ENCODE measurements at regions not wholly inside any gene's neighbourhood (a gene's known extent, or its start where the extent isn't known, plus 50 kb on each side); places are given as distances from the start of the nearest gene placed in this dataset.
A peak's percentile ranks its signal among the peaks of the same experiment; 100 is the strongest.

GRCh38 chr1:192443616-192444015 lies 126.8 kb downstream of the RGS21 start:
- DNase-seq: no peak
- no peak for TF ChIP-seq CTCF (IDR thresholded peaks at IDR 0.05)
- no peak for TF ChIP-seq POLR2A (IDR thresholded peaks at IDR 0.05)

GRCh38 chr1:192445241-192445640 lies 128.4 kb downstream of the RGS21 start:
- H3K9me3 ChIP-seq (replicated peaks in 1 of 3): no peaks in the 10 kb centered on the region
- no peak for DNase-seq
- TF ChIP-seq CTCF (IDR thresholded peaks at IDR 0.05) (no peak), POLR2A (IDR thresholded peaks at IDR 0.05) (no peak)
- no peaks in the 10 kb centered on the region for H3K36me3 ChIP-seq (replicated peaks in 1 of 2)
- intact Hi-C loops (cut with DNase I): no loop called here
- H3K4me3 ChIP-seq: no peak overlapping the region
- H3K4me1 ChIP-seq (replicated peaks in 1 of 2): no peaks in the 10 kb centered on the region
- no peaks in the 10 kb centered on the region for H3K27me3 ChIP-seq
- 85 to 91% (median 89%) methylated on average over 2 of the region's 2 CpGs for WGBS, 4 donors
- H3K27ac ChIP-seq: no peak overlapping the region

More at GRCh38 chr1:192443616-192444015, 126.8 kb downstream of the RGS21 start:
- Histone ChIP-seq H3K27me3 (no peaks in the 10 kb centered on the region), H3K36me3 (replicated peaks in 1 of 2) (no peaks in the 10 kb centered on the region), H3K27ac (no peak overlapping the region), H3K4me1 (replicated peaks in 1 of 2) (no peaks in the 10 kb centered on the region), H3K9me3 (replicated peaks in 1 of 3) (no peaks in the 10 kb centered on the region), H3K4me3 (no peak overlapping the region)
- intact Hi-C loops (cut with DNase I): no loop called here

DNA sequence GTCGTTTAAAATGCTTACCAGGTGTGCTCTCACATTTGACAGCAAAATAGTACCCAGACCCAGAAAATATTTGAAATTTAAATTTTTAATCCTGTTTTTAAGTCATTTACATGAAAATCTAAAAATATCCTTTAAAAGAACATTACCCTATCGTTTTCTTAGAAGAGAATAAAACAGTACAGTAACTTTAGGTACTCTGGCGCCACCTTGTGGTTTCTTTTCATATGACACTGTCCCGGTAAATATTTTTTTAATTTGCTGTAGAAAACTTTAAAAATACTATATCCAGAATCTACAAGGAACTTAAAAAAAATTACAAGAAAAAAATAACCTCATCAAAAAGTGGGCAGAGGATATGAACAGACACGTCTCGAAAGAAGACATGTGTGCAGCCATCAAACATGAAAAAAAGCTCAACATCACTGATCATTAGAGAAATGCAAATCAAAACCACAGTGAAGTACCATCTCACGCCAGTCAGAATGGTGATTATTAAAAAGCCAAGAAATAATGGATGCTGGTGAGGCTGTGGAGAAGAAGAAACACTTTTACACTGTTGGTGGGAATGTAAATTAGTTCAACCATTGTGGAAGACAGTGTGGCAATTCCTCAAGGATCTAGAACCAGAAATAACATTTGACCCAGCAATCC lies 129.2 kb downstream of the RGS21 start:
- 12 to 17% (median 16%) methylated on average over 7 of the region's 7 CpGs for WGBS, 4 donors
- DNase-seq: peak; percentile 21 to 74 (median 55)
- H3K4me3 ChIP-seq: no peak overlapping the region

DNA sequence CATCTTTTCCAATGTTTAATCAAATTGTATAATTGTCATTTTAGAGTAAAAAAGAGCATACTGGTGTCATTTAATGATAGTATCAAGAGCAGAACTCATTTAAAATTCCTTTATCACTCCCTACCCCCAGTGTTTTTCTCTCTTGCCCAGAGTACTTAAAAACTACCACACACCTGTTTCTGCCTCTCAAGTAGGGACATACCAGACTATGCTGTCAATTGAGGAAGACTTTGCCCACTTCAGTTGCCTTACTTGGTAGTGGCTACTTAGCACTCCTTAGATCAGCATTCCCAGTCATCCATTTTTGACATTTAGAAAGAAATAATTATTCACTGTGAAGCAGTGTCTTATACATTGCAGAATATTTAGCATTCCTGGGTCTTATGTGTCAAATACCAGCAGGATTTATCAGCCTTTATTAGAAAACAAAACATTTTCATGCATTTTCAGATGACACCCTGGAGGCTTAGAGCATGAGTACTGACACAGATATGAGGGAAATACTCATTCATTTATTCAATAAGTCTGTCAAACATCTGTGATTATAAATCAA lies 127.5 kb upstream of the RGS1 start:
- no peak for DNase-seq
- no peaks in the 10 kb centered on the region for H3K36me3 ChIP-seq (replicated peaks in 1 of 2)
- intact Hi-C loops (cut with DNase I): no loop called here
- H3K4me3 ChIP-seq: no peak overlapping the region
- no peaks in the 10 kb centered on the region for H3K27me3 ChIP-seq
- no peak overlapping the region for H3K27ac ChIP-seq
- TF ChIP-seq CTCF (IDR thresholded peaks at IDR 0.05) (no peak), POLR2A (IDR thresholded peaks at IDR 0.05) (no peak)
- H3K9me3 ChIP-seq (replicated peaks in 1 of 3): no peaks in the 10 kb centered on the region
- H3K4me1 ChIP-seq (replicated peaks in 1 of 2): no peaks in the 10 kb centered on the region

More for the DNA sequence above, 129.2 kb downstream of the RGS21 start:
- no peaks in the 10 kb centered on the region for H3K4me1 ChIP-seq (replicated peaks in 1 of 2)
- H3K36me3 ChIP-seq (replicated peaks in 1 of 2): no peaks in the 10 kb centered on the region
- H3K9me3 ChIP-seq (replicated peaks in 1 of 3): no peaks in the 10 kb centered on the region
- no peak overlapping the region for H3K27ac ChIP-seq
- no peaks in the 10 kb centered on the region for H3K27me3 ChIP-seq
- TF ChIP-seq CTCF (IDR thresholded peaks at IDR 0.05) (peak; percentile 69 to 95 (median 84)), POLR2A (IDR thresholded peaks at IDR 0.05) (no peak)
- intact Hi-C loops (cut with DNase I): no loop called here
